Endometrial microvascular endothelial cells (primary cell): ENCODE measurements at regions not wholly inside any gene's neighbourhood (a gene's known extent, or its start where the extent isn't known, plus 50 kb on each side); places are given as distances from the start of the nearest gene placed in this dataset.

Experiments
- in situ Hi-C: cut with HindIII; loops from 2 replicates; pipeline ENCODE4 v1.10.0; 2017; ENCODE audit warnings: low sequenced_read_pairs, low pct_unique_long_range_greater_than_20kb; ENCODE audit errors: inconsistent ontology term

- in situ Hi-C loops, result no loop called here
These were observed 138.1 kb upstream of the HMCN1 start for GRCh38 chr1:185595835-185596667.

GRCh38 chr1:185594786-185595410 lies 139.3 kb upstream of the HMCN1 start:
- in situ Hi-C loops, result no loop called here

- in situ Hi-C loops, result no loop called here
These were observed 140.9 kb upstream of the HMCN1 start for GRCh38 chr1:185593271-185593670.

GRCh38 chr1:185585770-185586169 lies 148.4 kb upstream of the HMCN1 start:
- in situ Hi-C loops, result no loop called here

GRCh38 chr1:185581961-185582725 lies 152.0 kb upstream of the HMCN1 start:
- in situ Hi-C loops, result no loop called here

GRCh38 chr1:185581020-185581419 lies 153.2 kb upstream of the HMCN1 start:
- in situ Hi-C loops, result no loop called here

GRCh38 chr1:185578293-185578692 lies 155.9 kb upstream of the HMCN1 start:
- in situ Hi-C loops, result no loop called here

- in situ Hi-C loops, result no loop called here
These were observed 159.9 kb upstream of the HMCN1 start for GRCh38 chr1:185574139-185574875.

- in situ Hi-C loops, result no loop called here
These were observed 160.5 kb upstream of the HMCN1 start for GRCh38 chr1:185573677-185574076.

- in situ Hi-C loops, result no loop called here
These were observed 161.0 kb upstream of the HMCN1 start for GRCh38 chr1:185573162-185573561.

- in situ Hi-C loops, result no loop called here
These were observed 163.2 kb upstream of the HMCN1 start for GRCh38 chr1:185570962-185571361.

- in situ Hi-C loops, result loop anchor here (10.0 kb wide), 1 partner anchor 106 kb away; no protein-coding TSS in a partner anchor
These were observed 165.8 kb upstream of the HMCN1 start for GRCh38 chr1:185568155-185569123.

GRCh38 chr1:185567440-185567839 lies 166.8 kb upstream of the HMCN1 start:
- in situ Hi-C loops, result loop anchor here (10.0 kb wide), 1 partner anchor 107 kb away; no protein-coding TSS in a partner anchor

GRCh38 chr1:185566995-185567394 lies 167.2 kb upstream of the HMCN1 start:
- in situ Hi-C loops, result loop anchor here (10.0 kb wide), 1 partner anchor 108 kb away; no protein-coding TSS in a partner anchor

GRCh38 chr1:185565302-185565701 lies 168.9 kb upstream of the HMCN1 start:
- in situ Hi-C loops, result loop anchor here (10.0 kb wide), 1 partner anchor 109 kb away; no protein-coding TSS in a partner anchor

- in situ Hi-C loops, result loop anchor here (10.0 kb wide), 1 partner anchor 110 kb away; no protein-coding TSS in a partner anchor
These were observed 169.4 kb upstream of the HMCN1 start for GRCh38 chr1:185564816-185565215.

GRCh38 chr1:185562461-185563359 lies 171.5 kb upstream of the HMCN1 start:
- in situ Hi-C loops, result loop anchor here (10.0 kb wide), 1 partner anchor 112 kb away; no protein-coding TSS in a partner anchor
